ENCODE measurements at regions not wholly inside any gene's neighbourhood (a gene's known extent, or its start where the extent isn't known, plus 50 kb on each side); places are given as distances from the start of the nearest gene placed in this dataset.

DNA sequence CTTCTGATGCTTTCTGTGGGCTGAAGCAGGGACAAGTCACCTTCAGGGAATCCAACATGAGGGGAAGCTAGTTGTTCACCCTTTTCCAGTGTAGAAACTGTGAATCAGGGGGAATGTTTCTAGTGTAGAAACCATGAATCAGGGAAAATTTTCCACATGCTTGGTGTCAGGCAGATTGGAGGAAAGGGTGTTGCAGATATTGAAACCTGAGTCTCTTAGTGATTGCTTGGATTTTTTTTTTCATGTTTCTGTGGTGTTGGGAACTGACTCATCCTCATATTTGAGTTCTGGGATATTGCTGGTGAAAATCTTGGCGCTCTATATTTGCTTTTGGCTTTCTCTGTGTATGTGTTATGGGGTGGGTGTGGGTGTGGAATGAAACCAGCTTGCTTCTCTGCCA lies 144.5 kb upstream of the FBXO33 start:
- TF ChIP-seq TAF1 (IDR thresholded peaks at IDR 0.05; ENCODE audit: borderline replicate concordance, low read depth, low read length) (no peak), POLR2AphosphoS5 (IDR thresholded peaks at IDR 0.05; ENCODE audit: low read depth, low read length) (no peak), NRF1 (IDR thresholded peaks at IDR 0.05; ENCODE audit: low read depth, low read length) (no peak), EP300 (IDR thresholded peaks at IDR 0.05; ENCODE audit: borderline replicate concordance in 1 of 2, low read depth in 1 of 2, low read length in 1 of 2) (no peak), FOXM1 (IDR thresholded peaks at IDR 0.05; ENCODE audit: low read depth) (no peak), FOSL2 (IDR thresholded peaks at IDR 0.05; ENCODE audit: borderline replicate concordance, low read depth) (no peak)
- TF ChIP-seq, protein P1, sequence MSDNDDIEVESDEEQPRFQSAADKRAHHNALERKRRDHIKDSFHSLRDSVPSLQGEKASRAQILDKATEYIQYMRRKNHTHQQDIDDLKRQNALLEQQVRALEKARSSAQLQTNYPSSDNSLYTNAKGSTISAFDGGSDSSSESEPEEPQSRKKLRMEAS (IDR thresholded peaks at IDR 0.05; ENCODE audit: low read depth) = no peak
- TF ChIP-seq, protein P2, sequence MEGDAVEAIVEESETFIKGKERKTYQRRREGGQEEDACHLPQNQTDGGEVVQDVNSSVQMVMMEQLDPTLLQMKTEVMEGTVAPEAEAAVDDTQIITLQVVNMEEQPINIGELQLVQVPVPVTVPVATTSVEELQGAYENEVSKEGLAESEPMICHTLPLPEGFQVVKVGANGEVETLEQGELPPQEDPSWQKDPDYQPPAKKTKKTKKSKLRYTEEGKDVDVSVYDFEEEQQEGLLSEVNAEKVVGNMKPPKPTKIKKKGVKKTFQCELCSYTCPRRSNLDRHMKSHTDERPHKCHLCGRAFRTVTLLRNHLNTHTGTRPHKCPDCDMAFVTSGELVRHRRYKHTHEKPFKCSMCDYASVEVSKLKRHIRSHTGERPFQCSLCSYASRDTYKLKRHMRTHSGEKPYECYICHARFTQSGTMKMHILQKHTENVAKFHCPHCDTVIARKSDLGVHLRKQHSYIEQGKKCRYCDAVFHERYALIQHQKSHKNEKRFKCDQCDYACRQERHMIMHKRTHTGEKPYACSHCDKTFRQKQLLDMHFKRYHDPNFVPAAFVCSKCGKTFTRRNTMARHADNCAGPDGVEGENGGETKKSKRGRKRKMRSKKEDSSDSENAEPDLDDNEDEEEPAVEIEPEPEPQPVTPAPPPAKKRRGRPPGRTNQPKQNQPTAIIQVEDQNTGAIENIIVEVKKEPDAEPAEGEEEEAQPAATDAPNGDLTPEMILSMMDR (IDR thresholded peaks at IDR 0.05) = no peak
- TF ChIP-seq, protein P3, sequence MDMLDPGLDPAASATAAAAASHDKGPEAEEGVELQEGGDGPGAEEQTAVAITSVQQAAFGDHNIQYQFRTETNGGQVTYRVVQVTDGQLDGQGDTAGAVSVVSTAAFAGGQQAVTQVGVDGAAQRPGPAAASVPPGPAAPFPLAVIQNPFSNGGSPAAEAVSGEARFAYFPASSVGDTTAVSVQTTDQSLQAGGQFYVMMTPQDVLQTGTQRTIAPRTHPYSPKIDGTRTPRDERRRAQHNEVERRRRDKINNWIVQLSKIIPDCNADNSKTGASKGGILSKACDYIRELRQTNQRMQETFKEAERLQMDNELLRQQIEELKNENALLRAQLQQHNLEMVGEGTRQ (IDR thresholded peaks at IDR 0.05; ENCODE audit: borderline replicate concordance, low read depth, low read length) = no peak
